GM13977 (cell line): ENCODE measurements at regions not wholly inside any gene's neighbourhood (a gene's known extent, or its start where the extent isn't known, plus 50 kb on each side); places are given as distances from the start of the nearest gene placed in this dataset.

Source experiments
- DNase-seq: peaks from one replicate; pipeline ENCODE4 v3.0.0; 2012; ENCODE audit warnings: low spot score
- in situ Hi-C: fragments of 300-500 bp; cut with MboI; formaldehyde crosslinking; loops from one replicate; pipeline ENCODE4 v1.12.0; 2022; ENCODE audit warnings: low sequenced_read_pairs, low pct_unique_long_range_greater_than_20kb, mixed read lengths, inconsistent platforms; ENCODE audit not compliant: unreplicated experiment
- TF ChIP-seq, protein P1 (sequence below): IDR thresholded peaks from 2 replicates; pipeline ENCODE4 v1.5.1; 2012; ENCODE audit warnings: mild to moderate bottlenecking, control low read depth; ENCODE audit not compliant: insufficient read depth; ENCODE audit errors: extremely low read depth, missing control alignments

DNA sequence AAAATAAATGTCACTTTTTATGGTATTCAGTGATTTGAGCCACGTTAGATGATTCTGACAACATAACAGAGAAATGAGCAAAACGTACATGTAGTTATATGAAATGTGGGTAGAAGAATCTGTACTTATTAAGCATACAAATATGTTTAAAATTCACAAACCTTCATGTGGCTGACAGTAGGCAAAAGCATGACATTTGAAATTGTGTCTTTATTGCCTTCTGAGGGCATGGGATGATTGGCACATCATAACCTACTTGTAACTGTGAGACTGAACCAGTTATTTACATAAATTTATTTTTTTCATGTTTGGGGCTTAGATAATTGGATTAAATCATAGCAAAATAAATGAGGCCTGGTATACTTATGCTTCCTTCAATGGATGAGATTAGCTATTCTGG is 202.2 kb downstream of the DNAJB9 start:
- in situ Hi-C loops: no loop called here
- TF ChIP-seq, protein P1, sequence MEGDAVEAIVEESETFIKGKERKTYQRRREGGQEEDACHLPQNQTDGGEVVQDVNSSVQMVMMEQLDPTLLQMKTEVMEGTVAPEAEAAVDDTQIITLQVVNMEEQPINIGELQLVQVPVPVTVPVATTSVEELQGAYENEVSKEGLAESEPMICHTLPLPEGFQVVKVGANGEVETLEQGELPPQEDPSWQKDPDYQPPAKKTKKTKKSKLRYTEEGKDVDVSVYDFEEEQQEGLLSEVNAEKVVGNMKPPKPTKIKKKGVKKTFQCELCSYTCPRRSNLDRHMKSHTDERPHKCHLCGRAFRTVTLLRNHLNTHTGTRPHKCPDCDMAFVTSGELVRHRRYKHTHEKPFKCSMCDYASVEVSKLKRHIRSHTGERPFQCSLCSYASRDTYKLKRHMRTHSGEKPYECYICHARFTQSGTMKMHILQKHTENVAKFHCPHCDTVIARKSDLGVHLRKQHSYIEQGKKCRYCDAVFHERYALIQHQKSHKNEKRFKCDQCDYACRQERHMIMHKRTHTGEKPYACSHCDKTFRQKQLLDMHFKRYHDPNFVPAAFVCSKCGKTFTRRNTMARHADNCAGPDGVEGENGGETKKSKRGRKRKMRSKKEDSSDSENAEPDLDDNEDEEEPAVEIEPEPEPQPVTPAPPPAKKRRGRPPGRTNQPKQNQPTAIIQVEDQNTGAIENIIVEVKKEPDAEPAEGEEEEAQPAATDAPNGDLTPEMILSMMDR: no peak
- DNase-seq: no peak

DNA sequence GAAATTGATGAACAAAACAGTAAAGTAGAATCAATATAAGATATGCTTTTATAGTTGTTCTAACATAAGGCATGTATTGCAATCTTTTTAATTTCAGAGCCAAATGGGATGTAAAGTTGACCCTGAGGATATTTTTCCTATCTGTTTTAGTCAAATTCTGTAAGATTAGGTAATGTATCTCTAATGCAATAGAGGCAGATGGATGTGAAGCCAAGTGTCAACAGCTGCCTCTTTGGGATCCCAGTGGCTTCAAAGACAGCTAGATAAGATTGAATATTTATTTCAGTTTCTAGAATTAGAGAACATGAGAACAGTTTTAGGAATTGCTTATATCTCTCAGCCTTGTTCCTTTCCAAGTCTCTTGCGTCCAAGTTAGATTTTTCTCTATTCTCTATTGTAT is 208.3 kb downstream of the DNAJB9 start:
- DNase-seq: no peak
- TF ChIP-seq, protein P1: no peak
- in situ Hi-C loops: no loop called here

DNA sequence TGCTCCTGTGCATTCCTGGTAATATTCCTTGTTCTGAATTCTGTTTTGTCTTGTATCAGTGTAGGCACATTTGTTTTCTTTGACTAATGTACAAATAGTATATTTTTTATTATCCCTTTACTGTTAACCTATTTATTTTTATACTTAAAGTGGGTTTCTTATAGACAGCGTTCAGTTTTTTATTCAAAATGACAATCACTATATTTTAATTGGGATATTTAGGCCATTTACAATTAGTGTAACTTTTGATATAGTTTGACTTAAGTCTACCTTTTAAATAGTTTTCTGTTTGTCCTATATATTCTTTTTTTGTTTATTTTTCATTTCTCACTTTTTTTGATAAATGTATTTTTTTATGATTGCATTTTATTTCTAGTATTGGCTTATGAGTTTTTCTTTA is 219.8 kb downstream of the DNAJB9 start:
- TF ChIP-seq, protein P1: no peak
- in situ Hi-C loops: no loop called here

GRCh38 chr7:108794466-108794865 is 224.8 kb downstream of the DNAJB9 start:
- TF ChIP-seq, protein P1: no peak
- in situ Hi-C loops: no loop called here
- no peak for DNase-seq

More for the DNA sequence above, 219.8 kb downstream of the DNAJB9 start:
- no peak for DNase-seq

GRCh38 chr7:108802650-108803049 is 233.0 kb downstream of the DNAJB9 start:
- TF ChIP-seq, protein P1: no peak
- DNase-seq: no peak
- in situ Hi-C loops: no loop called here

- in situ Hi-C loops: no loop called here
Observed at GRCh38 chr7:108805808-108806397, 236.2 kb downstream of the DNAJB9 start.

More at GRCh38 chr7:108805808-108806397, 236.2 kb downstream of the DNAJB9 start:
- TF ChIP-seq, protein P1: peak; percentile 47
- DNase-seq: peak; percentile 17
